Anterior cingulate cortex (tissue), 58 donors: ENCODE measurements at regions not wholly inside any gene's neighbourhood (a gene's known extent, or its start where the extent isn't known, plus 50 kb on each side); places are given as distances from the start of the nearest gene placed in this dataset.
"Not testable (repeated sequence)": the region's sequence is repeated elsewhere in the genome, so short reads cannot be mapped to it uniquely, and the experiment has no call there.

Experiments used
- DNase-seq, 58 donors: peaks; one replicate each; lab custom pipeline; 2025; lab: John Stamatoyannopoulos, UW

DNA sequence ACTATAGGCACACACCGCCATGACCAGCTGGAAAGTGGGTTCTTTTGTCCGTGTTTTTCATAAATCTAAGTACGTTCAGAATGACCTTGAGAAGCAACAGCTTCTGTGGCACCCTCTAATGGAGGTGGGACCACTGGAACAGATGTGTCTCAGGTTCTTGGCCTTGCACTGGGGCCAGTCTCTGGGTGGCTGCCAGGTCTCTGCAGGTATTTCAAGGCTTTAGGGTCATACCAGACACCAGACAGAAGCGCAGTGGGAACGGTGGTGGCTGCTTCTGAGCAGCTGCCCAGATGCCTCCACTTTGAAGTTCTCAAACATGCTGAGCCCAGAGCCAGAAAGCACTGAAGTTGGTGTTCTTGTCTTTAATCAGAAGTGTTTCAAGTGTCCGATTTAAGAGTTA is 75.0 kb upstream of the RBM19 start:
- DNase-seq = no peak

DNA sequence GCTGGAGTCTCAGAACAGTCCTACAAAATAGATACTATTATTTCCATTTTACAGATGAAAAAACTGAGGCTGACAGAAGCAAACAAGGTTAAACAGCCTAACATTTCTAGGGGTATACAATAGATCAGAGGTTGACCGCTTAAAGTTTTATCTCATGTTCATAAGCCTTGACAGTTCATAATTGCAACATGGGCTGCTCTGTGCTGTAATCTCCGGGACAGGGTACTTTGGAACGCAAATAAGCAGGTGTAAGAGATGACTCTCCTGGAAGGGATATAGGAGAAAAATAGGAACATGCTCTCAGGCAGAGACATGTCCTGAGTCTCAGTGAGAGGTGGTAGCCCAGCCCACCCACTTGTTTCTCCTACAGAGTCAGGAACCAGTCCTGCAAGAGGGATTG is 72.8 kb upstream of the RBM19 start:
- DNase-seq = no peak

DNA sequence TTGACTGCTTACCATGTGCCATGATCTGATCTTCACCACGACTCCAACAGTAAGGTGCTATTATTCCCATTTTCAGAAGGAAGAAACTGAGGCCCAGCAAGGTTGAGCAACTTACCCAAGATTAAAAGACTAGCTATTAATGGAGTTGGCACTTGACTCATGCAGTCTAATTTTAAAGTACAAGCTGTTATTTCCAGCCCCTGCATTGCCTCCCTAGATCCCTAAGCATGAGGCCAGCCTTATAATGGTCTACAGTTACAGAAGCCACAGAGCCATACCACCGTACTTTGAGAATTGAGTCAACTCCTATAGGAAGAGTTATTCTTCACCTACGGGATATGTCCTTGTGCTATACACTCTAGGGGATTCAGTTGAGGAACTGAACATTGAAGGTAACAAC is 66.7 kb upstream of the RBM19 start:
- DNase-seq = no peak

DNA sequence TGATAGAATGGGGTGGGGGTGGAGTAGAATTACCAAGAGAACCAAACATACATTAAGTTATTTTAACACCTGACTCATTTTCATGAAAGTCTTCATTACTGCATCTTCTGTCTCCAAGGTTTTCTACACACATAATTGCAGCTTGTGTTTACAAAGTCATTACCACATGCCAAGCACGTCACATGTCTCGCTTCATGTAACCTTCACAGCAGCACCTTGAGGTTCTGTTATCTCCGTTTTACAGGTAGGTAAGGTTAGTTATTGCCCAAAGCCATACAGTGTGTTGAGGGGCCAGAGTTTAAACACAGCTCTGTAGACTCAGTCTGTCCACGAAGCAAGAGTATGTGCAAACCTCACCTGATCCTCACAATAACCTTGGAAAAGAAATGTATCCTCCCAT is 64.3 kb upstream of the RBM19 start:
- no peak for DNase-seq

DNA sequence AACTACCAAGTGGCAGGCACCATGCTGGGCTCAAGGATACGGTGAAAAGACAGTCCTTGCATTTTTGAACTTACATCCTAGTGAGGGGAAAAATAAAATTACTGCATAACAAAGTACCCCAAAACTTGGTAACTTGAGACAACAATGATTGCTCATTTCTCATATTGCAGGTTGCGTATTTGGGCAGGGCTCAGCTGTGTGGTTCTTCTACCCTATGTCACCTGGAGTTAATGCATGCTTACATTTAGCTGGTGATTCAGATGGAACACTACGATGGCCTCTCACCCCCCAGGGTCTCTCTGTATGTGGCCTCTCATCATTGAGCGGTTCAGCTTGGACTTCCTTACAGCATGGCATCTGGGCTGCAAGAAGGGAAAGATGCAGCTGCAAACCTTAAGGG is 60.7 kb upstream of the RBM19 start:
- DNase-seq = no peak

DNA sequence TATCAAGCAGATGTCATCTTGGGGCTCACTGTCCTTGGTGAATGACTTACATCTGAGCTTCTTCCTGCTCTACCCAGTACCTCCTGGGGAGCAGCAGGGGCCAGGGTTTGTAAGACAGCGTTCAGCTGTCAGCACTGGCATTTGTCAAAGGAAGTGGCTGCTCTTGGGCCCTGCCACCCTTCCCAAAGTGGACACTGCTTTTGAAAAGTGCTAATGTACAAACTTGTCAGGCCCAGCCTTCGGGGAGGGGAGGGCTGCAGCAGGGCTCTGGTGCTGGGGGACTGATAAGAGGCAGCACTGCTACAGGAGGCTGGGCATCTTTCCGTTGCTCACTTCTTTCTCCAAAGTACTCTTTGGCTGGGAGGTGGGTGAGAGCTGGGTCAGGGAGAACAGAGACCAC is 59.8 kb upstream of the RBM19 start:
- DNase-seq = no peak

DNA sequence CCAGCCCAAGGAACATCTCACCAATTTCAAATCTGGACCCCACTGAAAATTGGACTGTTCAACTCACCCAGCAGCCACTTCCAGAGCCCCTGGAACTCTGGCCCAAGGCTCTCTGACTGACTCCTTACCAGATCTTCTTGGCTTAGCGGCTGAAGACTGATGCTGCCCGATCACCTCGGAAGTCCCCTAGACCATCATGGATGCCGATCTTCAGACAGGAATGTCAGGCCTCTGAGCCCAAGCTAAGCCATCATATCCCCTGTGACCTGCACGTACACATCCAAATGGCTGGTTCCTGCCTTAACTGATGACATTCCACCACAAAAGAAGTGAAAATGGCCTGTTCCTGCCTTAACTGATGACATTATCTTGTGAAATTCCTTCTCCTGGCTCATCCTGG is 56.0 kb upstream of the RBM19 start:
- DNase-seq = not testable (repeated sequence)

DNA sequence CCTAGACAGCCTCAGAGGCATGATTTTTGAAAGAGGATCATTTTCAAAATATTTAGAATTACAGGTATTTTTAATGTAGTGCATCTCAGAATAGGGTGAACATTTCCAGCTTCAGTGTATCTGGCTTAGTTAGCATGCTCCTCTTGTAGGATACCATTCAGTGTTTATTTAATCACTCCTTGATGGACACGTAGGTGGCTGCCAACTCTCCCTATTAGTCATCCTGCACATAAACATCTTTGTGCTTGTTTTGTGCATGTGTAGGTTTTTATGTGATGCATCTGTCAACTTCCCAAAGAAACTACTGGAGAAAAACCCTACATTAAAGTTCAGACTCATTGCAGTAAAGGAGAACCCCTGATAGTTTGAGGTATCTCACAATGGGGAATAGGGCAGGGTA is 52.5 kb upstream of the RBM19 start:
- peak in 2 of 58 donors; percentile 1 to 4 for DNase-seq
